K562 (cell line): ENCODE measurements at regions not wholly inside any gene's neighbourhood (a gene's known extent, or its start where the extent isn't known, plus 50 kb on each side); places are given as distances from the start of the nearest gene placed in this dataset.

ENCODE experiments used
- ASH1L ChIP-seq: fragments of 450-650 bp; IDR thresholded peaks from 2 replicates; pipeline ENCODE4 v1.6.1; 2018; ENCODE audit warnings: borderline replicate concordance, mild to moderate bottlenecking, low read depth; ENCODE audit not compliant: partially characterized antibody
- DNMT1 ChIP-seq: fragments of 450-650 bp; IDR thresholded peaks from 2 replicates; pipeline ENCODE4 v1.6.1; 2016; ENCODE audit warnings: antibody characterized with exemption, mild to moderate bottlenecking
- EP300 ChIP-seq: IDR thresholded peaks from 2 replicates; pipeline ENCODE4 v1.6.1; 2012; ENCODE audit warnings: low read length, improper control_type of control experiment
- ETV1 ChIP-seq: fragments of 450-650 bp; conservative IDR thresholded peaks from 2 replicates; pipeline ENCODE4 v1.6.1; 2016; ENCODE audit warnings: missing genetic modification characterization, control low read depth, low read depth, missing compliant biosample characterization
- HDAC2 ChIP-seq: fragments of 450-650 bp; IDR thresholded peaks from 2 replicates; pipeline ENCODE4 v1.6.1; 2016; ENCODE audit warnings: mild to moderate bottlenecking
- NR2C2 ChIP-seq, 2 experiments: fragments of 200-800 bp in 1 of 2; sonication (Bioruptor generic) in 1 of 2; sonication (generic) in 1 of 2; formaldehyde crosslinking in 1 of 2; IDR thresholded peaks; 2 replicates each; pipeline versions ENCODE4 v1.6.1 to v1.8.0; 2016 to 2022; ENCODE audit warnings: mild to moderate bottlenecking in 1 of 2, missing compliant biosample characterization in 1 of 2, missing genetic modification characterization in 1 of 2, missing genetic modification reagents in 1 of 2
- NRF1 ChIP-seq, 2 experiments: fragments of 450-650 bp; IDR thresholded peaks in 1 of 2; conservative IDR thresholded peaks in 1 of 2; 2 replicates each; pipeline ENCODE4 v1.6.1; 2014; ENCODE audit warnings: mild to moderate bottlenecking in 2 of 2
- OTX1 ChIP-seq: fragments of 450-650 bp; formaldehyde crosslinking; IDR thresholded peaks from 2 replicates; pipeline ENCODE4 v1.4.0; 2022; ENCODE audit warnings: mild to moderate bottlenecking
- PHF20 ChIP-seq: fragments of 450-650 bp; IDR thresholded peaks from 2 replicates; pipeline ENCODE4 v1.6.1; 2018; ENCODE audit not compliant: partially characterized antibody
- POLR2A ChIP-seq: fragments of 450-650 bp; conservative IDR thresholded peaks from 2 replicates; pipeline ENCODE4 v1.6.1; 2016
- POLR2G ChIP-seq: fragments of 200-400 bp; formaldehyde crosslinking; IDR thresholded peaks from 2 replicates; pipeline ENCODE4 v1.6.1; 2017; ENCODE audit warnings: low read depth, mild to moderate bottlenecking, antibody characterized with exemption, low read length, moderate library complexity
- PTBP1 ChIP-seq: fragments of 200-400 bp; formaldehyde crosslinking; IDR thresholded peaks from 2 replicates; pipeline ENCODE4 v1.6.1; 2017; ENCODE audit warnings: low read depth, low read length
- RBFOX2 ChIP-seq: fragments of 200-400 bp; formaldehyde crosslinking; IDR thresholded peaks from 2 replicates; pipeline ENCODE4 v1.6.1; 2017; ENCODE audit warnings: low read depth, mild to moderate bottlenecking, low read length, moderate library complexity
- RBM25 ChIP-seq: fragments of 200-400 bp; formaldehyde crosslinking; IDR thresholded peaks from 2 replicates; pipeline ENCODE4 v1.6.1; 2018; ENCODE audit warnings: low read length, low read depth, moderate library complexity; ENCODE audit not compliant: severe bottlenecking
- SMARCC2 ChIP-seq: fragments of 450-650 bp; IDR thresholded peaks from 2 replicates; pipeline ENCODE4 v1.6.1; 2017; ENCODE audit warnings: antibody characterized with exemption, moderate library complexity, mild to moderate bottlenecking, low read depth
- SMC3 ChIP-seq: conservative IDR thresholded peaks from 2 replicates; pipeline ENCODE4 v1.6.1; 2011; ENCODE audit warnings: low read depth, low read length, improper control_type of control experiment; ENCODE audit not compliant: insufficient read depth
- SREBF2 ChIP-seq: sonication (generic); formaldehyde crosslinking; IDR thresholded peaks from 2 replicates; pipeline ENCODE4 v1.4.0; 2020; ENCODE audit warnings: mild to moderate bottlenecking, missing genetic modification reagents
- SRSF1 ChIP-seq: fragments of 200-400 bp; formaldehyde crosslinking; IDR thresholded peaks from 2 replicates; pipeline ENCODE4 v1.6.1; 2017; ENCODE audit warnings: mild to moderate bottlenecking, low read depth, low read length, moderate library complexity
- TEAD4 ChIP-seq, 2 experiments: sonication (generic) in 1 of 2; formaldehyde crosslinking in 1 of 2; IDR thresholded peaks; 2 replicates each; pipeline versions ENCODE4 v1.6.1 to v1.8.0; 2012 to 2022; ENCODE audit warnings: borderline replicate concordance in 1 of 2, inconsistent platforms in 1 of 2, low read length in 1 of 2, mild to moderate bottlenecking in 1 of 2, missing genetic modification reagents in 1 of 2
- TRIM24 ChIP-seq, 2 experiments: fragments of 450-650 bp; IDR thresholded peaks; 2 replicates each; pipeline ENCODE4 v1.6.1; 2016
- ZKSCAN1 ChIP-seq: fragments of 150-350 bp; IDR thresholded peaks from 2 replicates; pipeline ENCODE4 v1.6.1; 2016; ENCODE audit warnings: low read depth, low read length
- ZNF436 ChIP-seq: fragments of 250-450, 450-650 bp; sonication (Bioruptor Pico); formaldehyde crosslinking; IDR thresholded peaks from 2 replicates; pipeline ENCODE4 v1.7.0; 2020; ENCODE audit warnings: mild to moderate bottlenecking
- ZNF445 ChIP-seq: fragments of 250-450 bp; sonication (Bioruptor Pico); IDR thresholded peaks from 2 replicates; pipeline ENCODE4 v1.4.0; 2020; ENCODE audit warnings: low read depth, mild to moderate bottlenecking, moderate library complexity
- ZNF57 ChIP-seq: fragments of 450-650 bp; formaldehyde crosslinking; IDR thresholded peaks from 2 replicates; pipeline ENCODE4 v1.4.0; 2020; ENCODE audit warnings: mild to moderate bottlenecking, moderate library complexity
- TF ChIP-seq, protein P1 (sequence below): sonication (generic); formaldehyde crosslinking; IDR thresholded peaks from 2 replicates; pipeline ENCODE4 v1.9.0; 2022; ENCODE audit warnings: mild to moderate bottlenecking, missing genetic modification reagents
- TF ChIP-seq, protein P2 (sequence below): fragments of 250-450 bp; sonication (Bioruptor Pico); IDR thresholded peaks from 2 replicates; pipeline ENCODE4 v1.5.0; 2021
- TF ChIP-seq, protein P3 (sequence below): fragments of 250-450 bp; sonication (Bioruptor Pico); IDR thresholded peaks from 2 replicates; pipeline ENCODE4 v1.4.0; 2020; ENCODE audit warnings: mild to moderate bottlenecking

DNA sequence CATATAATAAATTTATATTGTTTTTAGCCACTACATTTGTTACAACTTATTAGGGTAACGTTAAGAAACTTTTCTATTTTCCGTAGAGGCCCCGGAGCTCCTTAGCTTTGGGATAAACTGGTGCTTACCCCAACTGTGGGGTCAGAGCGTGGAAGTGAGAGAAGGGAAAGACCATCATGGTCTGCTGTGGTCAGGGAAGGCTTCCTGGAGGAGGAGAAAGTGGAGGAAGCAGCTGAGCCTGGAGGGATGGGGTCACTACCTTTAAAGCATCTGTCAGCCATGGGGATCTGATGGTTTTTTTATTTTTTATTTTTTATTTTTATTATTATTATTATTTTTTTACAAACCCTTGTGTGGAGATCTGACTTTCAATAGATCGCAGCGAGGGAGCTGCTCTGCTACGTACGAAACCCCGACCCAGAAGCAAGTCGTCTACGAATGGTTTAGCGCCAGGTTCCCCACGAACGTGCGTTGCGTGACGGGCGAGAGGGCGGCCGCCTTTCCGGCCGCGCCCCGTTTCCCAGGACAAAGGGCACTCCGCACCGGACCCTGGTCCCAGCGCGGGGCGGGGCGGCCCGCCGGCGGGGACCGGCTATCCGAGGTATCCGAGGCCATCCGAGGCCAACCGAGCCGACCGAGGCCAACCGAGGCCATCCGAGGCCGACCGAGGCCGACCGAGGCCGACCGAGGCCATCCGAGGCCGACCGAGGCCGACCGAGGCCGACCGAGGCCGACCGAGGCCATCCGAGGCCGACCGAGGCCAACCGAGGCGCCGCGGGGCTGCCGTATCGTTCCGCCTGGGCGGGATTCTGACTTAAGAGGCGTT, 1101.2 kb upstream of the TMEM132C start (continued):
- TF ChIP-seq, protein P1, sequence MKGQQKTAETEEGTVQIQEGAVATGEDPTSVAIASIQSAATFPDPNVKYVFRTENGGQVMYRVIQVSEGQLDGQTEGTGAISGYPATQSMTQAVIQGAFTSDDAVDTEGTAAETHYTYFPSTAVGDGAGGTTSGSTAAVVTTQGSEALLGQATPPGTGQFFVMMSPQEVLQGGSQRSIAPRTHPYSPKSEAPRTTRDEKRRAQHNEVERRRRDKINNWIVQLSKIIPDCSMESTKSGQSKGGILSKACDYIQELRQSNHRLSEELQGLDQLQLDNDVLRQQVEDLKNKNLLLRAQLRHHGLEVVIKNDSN, result no peak
- TF ChIP-seq TEAD4 (IDR thresholded peaks at IDR 0.05; ENCODE audit: low read length) (0 out of 2 replicates have a peak, but pooled peaks have one; percentile 11), TEAD4 (CRISPR knock-in tag; IDR thresholded peaks at IDR 0.05; ENCODE audit: borderline replicate concordance) (no peak), ZKSCAN1 (no peak), SRSF1 (no peak), DNMT1 (no peak), POLR2G (peak; percentile 81), OTX1 (peak; percentile 84), PTBP1 (0 out of 2 replicates have a peak, but pooled peaks have one; percentile 33), SMC3 (no peak), ASH1L (no peak), RBM25 (peak; percentile 85), TRIM24 (IDR thresholded peaks at IDR 0.05) (no peak), ETV1 (tag) (peak; percentile 53), NR2C2 (CRISPR knock-in tag; IDR thresholded peaks at IDR 0.05) (no peak), NR2C2 (tag; IDR thresholded peaks at IDR 0.05) (peak; percentile 78), ZNF57 (CRISPR knock-in tag) (no peak), NRF1 (conservative IDR thresholded peaks at IDR 0.05 in 1 of 2, IDR thresholded peaks at IDR 0.05 in 1 of 2) (peak in 1 of 2 experiments; percentile 50; a peak in 1 of 4 replicates), ZNF445 (CRISPR knock-in tag) (no peak), HDAC2 (no peak), POLR2A (peak; percentile 52; the same call in 1 of the 2 replicates), PHF20 (no peak), SMARCC2 (no peak), ZNF436 (CRISPR knock-in tag) (peak; percentile 93), RBFOX2 (peak; percentile 77), EP300 (0 out of 2 replicates have a peak, but pooled peaks have one; percentile 6), SREBF2 (CRISPR knock-in tag) (no peak)
- TF ChIP-seq, protein P2, sequence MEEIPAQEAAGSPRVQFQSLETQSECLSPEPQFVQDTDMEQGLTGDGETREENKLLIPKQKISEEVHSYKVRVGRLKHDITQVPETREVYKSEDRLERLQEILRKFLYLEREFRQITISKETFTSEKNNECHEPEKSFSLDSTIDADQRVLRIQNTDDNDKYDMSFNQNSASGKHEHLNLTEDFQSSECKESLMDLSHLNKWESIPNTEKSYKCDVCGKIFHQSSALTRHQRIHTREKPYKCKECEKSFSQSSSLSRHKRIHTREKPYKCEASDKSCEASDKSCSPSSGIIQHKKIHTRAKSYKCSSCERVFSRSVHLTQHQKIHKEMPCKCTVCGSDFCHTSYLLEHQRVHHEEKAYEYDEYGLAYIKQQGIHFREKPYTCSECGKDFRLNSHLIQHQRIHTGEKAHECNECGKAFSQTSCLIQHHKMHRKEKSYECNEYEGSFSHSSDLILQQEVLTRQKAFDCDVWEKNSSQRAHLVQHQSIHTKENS (CRISPR knock-in tag), result no peak
- TF ChIP-seq, protein P3, sequence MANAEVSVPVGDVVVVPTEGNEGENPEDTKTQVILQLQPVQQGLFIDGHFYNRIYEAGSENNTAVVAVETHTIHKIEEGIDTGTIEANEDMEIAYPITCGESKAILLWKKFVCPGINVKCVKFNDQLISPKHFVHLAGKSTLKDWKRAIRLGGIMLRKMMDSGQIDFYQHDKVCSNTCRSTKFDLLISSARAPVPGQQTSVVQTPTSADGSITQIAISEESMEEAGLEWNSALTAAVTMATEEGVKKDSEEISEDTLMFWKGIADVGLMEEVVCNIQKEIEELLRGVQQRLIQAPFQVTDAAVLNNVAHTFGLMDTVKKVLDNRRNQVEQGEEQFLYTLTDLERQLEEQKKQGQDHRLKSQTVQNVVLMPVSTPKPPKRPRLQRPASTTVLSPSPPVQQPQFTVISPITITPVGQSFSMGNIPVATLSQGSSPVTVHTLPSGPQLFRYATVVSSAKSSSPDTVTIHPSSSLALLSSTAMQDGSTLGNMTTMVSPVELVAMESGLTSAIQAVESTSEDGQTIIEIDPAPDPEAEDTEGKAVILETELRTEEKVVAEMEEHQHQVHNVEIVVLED (CRISPR knock-in tag), result peak; percentile 38; the same call in 1 of the 2 replicates
